T-helper 17 cell (primary cell): ENCODE measurements at regions not wholly inside any gene's neighbourhood (a gene's known extent, or its start where the extent isn't known, plus 50 kb on each side); places are given as distances from the start of the nearest gene placed in this dataset.
A peak's percentile ranks its signal among the peaks of the same experiment; 100 is the strongest.
"Not testable (repeated sequence)": the region's sequence is repeated elsewhere in the genome, so short reads cannot be mapped to it uniquely, and the experiment has no call there.

Experiments
- ATAC-seq: fragments of 150-1000 bp; cut with Tn5 transposase; 2 replicates; pipeline ENCODE4 v1.10.0; 2021; ENCODE audit warnings: mild to moderate bottlenecking, moderate library complexity
- DNase-seq, 3 donors: peaks; one replicate each; pipeline versions ENCODE4 v3.0.0 to v3.0.0-alpha.2; 2020 to 2021
- H3K9me3 ChIP-seq: one replicate; pipeline ENCODE4 v1.7.0; 2013; ENCODE audit warnings: low read length, mild to moderate bottlenecking; ENCODE audit not compliant: control insufficient read depth, poor library complexity, severe bottlenecking
- H3K27ac Mint-ChIP-seq: one replicate; pipeline ENCODE4 v1.8.0; 2022; ENCODE audit warnings: mild to moderate bottlenecking, moderate library complexity, mixed read lengths
- H3K27me3 Mint-ChIP-seq: one replicate; pipeline ENCODE4 v1.8.0; 2022; ENCODE audit warnings: mixed read lengths
- H3K36me3 Mint-ChIP-seq: one replicate; pipeline ENCODE4 v1.8.0; 2022; ENCODE audit warnings: low read depth, mixed read lengths
- H3K4me1 Mint-ChIP-seq: one replicate; pipeline ENCODE4 v1.8.0; 2022; ENCODE audit warnings: mild to moderate bottlenecking, mixed read lengths
- H3K4me3 Mint-ChIP-seq: one replicate; pipeline ENCODE4 v1.8.0; 2022; ENCODE audit warnings: mild to moderate bottlenecking, moderate library complexity, mixed read lengths

DNA sequence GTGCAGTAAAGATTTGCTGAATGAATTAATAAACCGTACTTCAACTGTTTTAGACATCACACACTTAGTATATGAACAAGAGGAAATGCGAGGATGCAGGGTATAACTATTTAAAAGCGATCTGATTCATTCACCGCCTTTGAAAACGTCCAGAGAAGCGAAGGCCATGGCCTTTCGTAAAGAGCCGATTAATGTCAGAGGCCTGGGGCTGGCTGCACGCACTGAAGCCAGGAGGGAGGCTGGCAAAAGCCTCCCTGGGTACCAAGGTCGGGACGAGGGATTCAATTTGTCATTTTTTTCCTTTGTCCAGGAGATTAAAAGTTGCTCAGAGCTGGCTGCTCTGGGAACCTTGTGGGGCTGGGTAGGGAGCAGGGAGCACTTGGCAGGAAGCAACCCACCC lies 307.4 kb downstream of the NPHP4 start:
- Mint-ChIP-seq H3K27me3 (peaks cover 29% of the 10 kb centered on the region), H3K27ac (no peak overlapping the region), H3K36me3 (no peaks in the 10 kb centered on the region), H3K4me1 (peaks cover 4% of the 10 kb centered on the region), H3K4me3 (no peak overlapping the region)
- no peak for DNase-seq
- ATAC-seq: no peak
- H3K9me3 ChIP-seq: no peaks in the 10 kb centered on the region

DNA sequence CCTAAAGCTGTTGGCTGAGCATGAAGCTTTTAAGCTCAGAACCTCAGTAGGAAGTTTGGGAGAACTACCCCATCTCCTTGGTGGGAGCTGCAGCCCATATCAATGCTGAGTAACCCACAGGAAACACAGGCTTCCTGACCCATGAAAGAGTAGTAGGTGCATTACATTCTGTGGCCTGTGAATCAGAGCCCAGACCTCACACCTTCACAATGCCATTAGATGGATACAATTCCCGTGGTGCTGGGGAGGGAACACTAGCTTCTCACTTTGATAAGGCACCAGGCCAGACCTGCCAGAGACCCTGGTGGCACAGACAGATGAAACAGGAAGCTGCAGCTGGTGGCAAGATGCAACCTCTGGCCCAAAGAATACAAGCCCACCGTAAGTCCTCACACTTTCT lies 308.8 kb downstream of the NPHP4 start:
- Mint-ChIP-seq H3K4me3 (no peak overlapping the region), H3K27me3 (peaks cover 24% of the 10 kb centered on the region), H3K4me1 (peaks cover 4% of the 10 kb centered on the region), H3K27ac (no peak overlapping the region), H3K36me3 (no peaks in the 10 kb centered on the region)
- H3K9me3 ChIP-seq: no peaks in the 10 kb centered on the region
- no peak for ATAC-seq
- no peak for DNase-seq

DNA sequence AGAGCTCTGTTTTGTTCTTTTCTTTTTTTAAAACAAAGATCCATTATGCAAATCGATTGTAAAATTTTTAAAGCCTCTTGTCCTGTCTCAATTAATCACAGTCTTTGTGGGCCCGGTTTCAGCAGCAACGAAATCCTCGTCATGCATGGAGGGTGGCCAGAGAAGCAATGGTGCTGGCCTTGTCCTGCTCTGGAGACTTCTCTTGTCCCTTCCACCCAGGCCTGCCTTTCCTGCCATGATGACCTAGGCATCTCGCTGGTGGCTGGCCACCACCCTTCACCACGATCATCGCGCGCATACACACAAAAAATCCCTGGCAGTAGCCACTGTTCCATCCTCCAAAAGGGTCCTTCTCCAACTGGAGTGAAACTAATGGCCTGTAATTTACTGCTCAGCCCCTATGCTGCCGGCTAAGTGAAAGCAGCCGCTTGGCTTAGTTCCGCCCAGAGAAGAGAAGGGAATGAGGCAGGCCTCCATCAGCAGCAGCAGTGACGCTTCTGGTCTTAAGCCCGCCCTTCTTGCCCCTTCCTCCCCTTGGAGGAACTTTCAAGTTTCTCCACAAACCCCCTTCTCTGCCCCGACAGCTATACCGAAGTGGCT lies 309.5 kb downstream of the NPHP4 start:
- Mint-ChIP-seq H3K4me3 (no peak overlapping the region), H3K27me3 (peaks cover 24% of the 10 kb centered on the region), H3K4me1 (peaks cover 4% of the 10 kb centered on the region), H3K36me3 (no peaks in the 10 kb centered on the region), H3K27ac (no peak overlapping the region)
- DNase-seq (no peak), ATAC-seq (no peak)
- no peaks in the 10 kb centered on the region for H3K9me3 ChIP-seq

DNA sequence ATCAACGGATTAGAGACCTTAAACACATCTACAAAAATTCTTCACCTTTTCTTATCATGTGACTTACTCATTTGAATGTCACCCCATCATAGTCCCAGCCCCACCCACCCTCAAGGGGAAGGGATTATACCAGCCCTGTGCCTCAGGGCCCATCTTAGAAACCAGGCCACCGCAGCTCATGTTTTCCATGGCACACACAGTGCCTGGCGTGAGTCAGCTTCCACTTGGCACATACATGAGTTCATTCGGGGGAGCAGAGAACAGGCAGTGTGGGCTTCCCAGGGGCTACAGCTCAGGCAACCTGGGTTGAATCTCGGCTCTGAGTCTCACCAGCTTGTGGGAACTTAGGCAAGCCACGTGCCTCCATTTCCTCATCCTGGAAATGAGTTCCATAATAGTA lies 310.6 kb downstream of the NPHP4 start:
- Mint-ChIP-seq H3K36me3 (no peaks in the 10 kb centered on the region), H3K4me3 (no peak overlapping the region), H3K27me3 (peaks cover 20% of the 10 kb centered on the region), H3K4me1 (peaks cover 4% of the 10 kb centered on the region), H3K27ac (no peak overlapping the region)
- DNase-seq (no peak), ATAC-seq (no peak)
- H3K9me3 ChIP-seq: no peaks in the 10 kb centered on the region

DNA sequence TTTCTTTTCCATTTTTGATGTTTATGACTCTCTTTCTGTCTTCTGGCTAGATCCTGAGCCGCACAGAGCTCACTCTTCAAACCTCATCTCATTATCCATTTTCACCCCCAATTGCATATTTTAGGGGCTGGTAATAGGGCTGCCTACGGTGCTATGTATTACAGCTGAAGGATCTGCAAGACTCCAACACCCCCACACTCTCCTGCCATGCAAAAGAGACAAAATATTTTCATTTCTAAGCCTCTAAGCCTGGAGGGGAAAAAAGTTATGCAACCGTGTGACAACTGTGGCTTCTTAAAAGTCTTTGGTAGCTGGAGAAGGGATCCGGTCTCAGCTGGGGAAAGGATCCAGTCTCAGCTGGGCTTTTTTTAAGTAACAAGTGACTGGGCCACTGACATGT lies 311.6 kb downstream of the NPHP4 start:
- ATAC-seq (no peak), DNase-seq (no peak)
- Mint-ChIP-seq H3K36me3 (no peaks in the 10 kb centered on the region), H3K4me3 (no peak overlapping the region), H3K4me1 (peaks cover 4% of the 10 kb centered on the region), H3K27ac (no peak overlapping the region), H3K27me3 (peaks cover 19% of the 10 kb centered on the region)
- no peaks in the 10 kb centered on the region for H3K9me3 ChIP-seq

DNA sequence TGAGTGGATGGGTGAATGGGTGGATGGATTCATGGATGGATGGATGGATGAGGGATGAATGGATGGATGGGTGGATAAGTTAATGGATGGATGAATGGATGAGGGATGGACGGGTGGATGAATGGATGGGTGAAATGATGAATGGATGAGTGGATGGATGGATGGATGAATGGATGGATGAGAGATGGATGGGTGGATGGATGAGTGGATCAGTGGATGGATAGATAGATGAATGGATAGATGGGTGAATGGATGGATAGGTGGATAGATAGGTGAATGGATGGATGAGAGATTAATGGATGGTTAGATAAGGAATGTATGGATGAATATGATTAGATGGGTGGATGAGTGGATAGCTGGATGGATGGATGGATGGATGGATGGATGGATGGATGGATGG lies 313.5 kb downstream of the NPHP4 start:
- Mint-ChIP-seq H3K4me1 (peaks cover 4% of the 10 kb centered on the region), H3K4me3 (no peak overlapping the region), H3K27me3 (peaks cover 6% of the 10 kb centered on the region), H3K27ac (no peak overlapping the region), H3K36me3 (no peaks in the 10 kb centered on the region)
- H3K9me3 ChIP-seq: no peaks in the 10 kb centered on the region
- no peak for DNase-seq
- ATAC-seq: no peak

DNA sequence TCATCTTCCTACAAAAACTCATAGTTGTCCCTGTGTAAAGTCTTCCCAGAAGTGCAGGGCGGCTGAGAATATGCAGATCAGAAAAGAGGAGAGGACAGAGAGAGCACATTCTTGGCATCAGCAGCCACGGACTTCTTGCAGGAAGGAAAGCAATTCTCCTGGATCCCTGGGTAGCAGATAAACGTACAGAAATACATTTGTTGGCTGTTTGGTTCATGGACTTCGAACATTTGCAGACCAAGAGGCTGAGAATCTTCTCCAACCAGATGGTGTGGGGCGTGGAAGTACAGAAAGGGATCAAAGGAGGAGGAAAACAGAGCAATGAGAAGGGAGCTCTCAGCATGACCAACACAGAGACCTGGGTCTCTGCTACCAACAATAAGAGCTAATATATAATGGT lies 319.9 kb downstream of the NPHP4 start:
- DNase-seq, ATAC-seq, H3K9me3 ChIP-seq, H3K4me1 Mint-ChIP-seq, H3K27ac Mint-ChIP-seq, H3K4me3 Mint-ChIP-seq, H3K27me3 Mint-ChIP-seq, H3K36me3 Mint-ChIP-seq: not testable (repeated sequence)

DNA sequence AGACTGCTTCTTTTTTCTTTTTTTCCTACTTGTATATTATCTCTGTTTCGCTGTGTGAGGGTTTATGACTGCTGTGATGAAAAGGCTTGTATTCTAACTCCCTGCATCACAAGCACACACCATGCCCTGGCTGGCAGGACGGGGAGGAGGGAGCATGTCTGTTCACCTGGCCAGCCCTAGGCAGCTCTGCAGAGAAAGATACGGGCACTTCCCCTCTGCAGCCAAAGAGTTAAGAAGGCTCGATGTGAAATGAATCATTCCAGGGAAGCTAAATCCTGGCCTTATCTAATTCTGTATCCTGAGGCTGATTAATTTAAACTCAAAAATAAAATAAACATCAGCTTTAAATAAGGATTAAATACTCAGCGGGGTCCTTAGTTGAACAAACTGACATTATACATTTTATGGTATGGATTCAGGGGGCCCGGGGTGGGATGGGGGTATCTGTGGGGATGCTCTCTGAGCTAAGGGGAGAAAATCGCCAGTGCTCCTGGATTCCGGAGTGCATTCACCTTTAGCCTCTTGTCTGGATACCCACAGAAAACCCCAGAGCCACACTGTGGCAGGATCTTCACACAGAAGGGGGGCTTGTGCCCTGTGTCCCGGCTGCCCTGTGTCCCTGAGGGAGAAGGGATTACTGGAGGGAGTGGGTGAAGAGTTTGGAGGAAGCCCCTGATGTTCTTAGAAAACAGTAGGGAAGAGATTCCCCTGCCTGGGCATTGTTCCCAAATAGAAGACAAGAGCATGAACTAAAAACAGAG lies 321.5 kb downstream of the NPHP4 start:
- Mint-ChIP-seq H3K4me3 (no peak overlapping the region), H3K36me3 (no peaks in the 10 kb centered on the region), H3K4me1 (peaks cover 8% of the 10 kb centered on the region), H3K27me3 (no peaks in the 10 kb centered on the region), H3K27ac (no peak overlapping the region)
- ATAC-seq (no peak), DNase-seq (no peak)
- no peaks in the 10 kb centered on the region for H3K9me3 ChIP-seq

DNA sequence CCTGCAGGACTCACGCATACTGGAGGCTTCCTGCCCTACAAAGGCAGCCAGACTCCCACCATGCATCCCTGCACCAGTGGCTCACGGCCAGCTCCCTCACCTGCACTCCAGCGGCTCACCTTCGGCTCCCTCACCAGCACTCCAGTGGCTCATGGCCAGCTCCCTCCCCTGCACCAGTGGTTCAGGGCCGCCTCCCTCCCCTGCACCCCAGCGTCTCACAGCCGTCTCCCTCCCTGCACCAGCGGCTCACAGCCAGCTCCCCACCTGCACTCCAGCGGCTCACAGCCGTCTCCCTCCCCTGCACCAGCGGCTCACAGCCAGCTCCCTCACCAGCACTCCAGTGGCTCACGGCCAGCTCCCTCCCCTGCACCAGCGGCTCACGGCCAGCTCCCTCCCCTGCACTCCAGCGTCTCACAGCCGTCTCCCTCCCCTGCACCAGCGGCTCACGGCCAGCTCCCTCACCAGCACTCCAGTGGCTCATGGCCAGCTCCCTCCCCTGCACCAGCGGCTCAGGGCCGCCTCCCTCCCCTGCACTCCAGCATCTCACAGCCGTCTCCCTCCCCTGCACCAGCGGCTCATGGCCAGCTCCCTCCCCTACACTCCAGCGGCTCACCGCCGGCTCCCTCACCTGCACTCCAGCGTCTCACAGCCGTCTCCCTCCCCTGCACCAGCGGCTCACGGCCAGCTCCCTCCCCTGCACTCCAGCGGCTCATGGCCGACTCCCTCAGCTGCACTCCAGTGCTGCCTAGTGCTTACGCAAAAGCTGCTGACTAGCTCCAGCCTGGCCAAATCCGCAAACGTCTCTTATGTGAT lies 324.5 kb downstream of the NPHP4 start:
- peaks cover 12% of the 10 kb centered on the region for H3K4me1 Mint-ChIP-seq
- H3K4me3 Mint-ChIP-seq: peak overlapping the region; percentile 83
- H3K9me3 ChIP-seq: no peaks in the 10 kb centered on the region
- peaks cover 7% of the 10 kb centered on the region for H3K27me3 Mint-ChIP-seq
- peak; percentile 59 for ATAC-seq
- no peak for DNase-seq
- no peaks in the 10 kb centered on the region for H3K36me3 Mint-ChIP-seq
- H3K27ac Mint-ChIP-seq: peak overlapping the region; percentile 79

DNA sequence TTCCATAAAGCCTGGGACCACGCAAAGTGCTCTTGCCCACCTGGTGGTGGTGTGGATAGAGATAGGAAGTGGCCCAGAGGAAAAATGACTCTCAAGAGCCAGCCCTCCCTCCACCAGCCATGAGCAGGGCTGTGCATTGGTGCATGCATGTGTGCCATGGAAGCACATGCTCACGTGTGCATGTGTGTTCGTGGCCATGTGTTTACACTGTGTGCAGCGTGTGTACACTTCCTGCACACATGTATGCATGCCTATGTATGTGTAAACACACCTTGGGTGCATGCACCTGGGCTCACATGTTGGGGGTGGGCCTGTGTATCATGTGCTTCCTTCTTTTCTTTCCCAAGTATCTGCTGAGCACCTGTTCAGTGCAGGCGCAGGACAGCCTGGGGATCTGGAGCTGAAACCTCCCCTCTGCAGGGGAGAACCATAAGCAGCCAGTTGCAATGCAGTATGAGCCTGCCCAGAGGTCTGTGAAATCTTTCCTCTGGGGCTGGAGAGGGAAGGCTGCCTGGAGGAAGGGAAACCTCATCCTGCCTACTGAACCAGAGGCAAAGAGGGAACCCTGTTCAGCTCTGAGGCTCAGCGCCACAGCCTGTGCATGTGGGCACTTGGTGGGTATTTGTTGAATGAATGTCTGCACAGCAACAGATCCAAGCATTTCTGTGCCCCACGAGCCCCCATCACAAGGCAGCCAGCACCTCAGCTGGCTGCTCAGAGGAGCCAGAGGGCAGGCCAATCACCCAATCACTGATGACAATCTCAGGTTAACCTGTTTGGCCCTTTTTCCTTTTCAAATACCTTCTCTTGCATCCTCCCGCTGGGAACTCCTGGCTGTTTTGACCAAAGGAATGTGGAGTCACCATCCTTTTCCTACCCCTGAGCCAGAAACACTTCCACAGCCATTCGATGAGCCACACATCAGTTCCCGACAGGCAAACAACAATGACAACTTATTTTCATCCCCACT lies 327.0 kb downstream of the NPHP4 start:
- no peak for DNase-seq
- no peaks in the 10 kb centered on the region for H3K9me3 ChIP-seq
- ATAC-seq: no peak
- Mint-ChIP-seq H3K36me3 (no peaks in the 10 kb centered on the region), H3K4me3 (peak overlapping the region; percentile 33), H3K27me3 (peaks cover 16% of the 10 kb centered on the region), H3K27ac (no peak overlapping the region), H3K4me1 (peaks cover 17% of the 10 kb centered on the region)

DNA sequence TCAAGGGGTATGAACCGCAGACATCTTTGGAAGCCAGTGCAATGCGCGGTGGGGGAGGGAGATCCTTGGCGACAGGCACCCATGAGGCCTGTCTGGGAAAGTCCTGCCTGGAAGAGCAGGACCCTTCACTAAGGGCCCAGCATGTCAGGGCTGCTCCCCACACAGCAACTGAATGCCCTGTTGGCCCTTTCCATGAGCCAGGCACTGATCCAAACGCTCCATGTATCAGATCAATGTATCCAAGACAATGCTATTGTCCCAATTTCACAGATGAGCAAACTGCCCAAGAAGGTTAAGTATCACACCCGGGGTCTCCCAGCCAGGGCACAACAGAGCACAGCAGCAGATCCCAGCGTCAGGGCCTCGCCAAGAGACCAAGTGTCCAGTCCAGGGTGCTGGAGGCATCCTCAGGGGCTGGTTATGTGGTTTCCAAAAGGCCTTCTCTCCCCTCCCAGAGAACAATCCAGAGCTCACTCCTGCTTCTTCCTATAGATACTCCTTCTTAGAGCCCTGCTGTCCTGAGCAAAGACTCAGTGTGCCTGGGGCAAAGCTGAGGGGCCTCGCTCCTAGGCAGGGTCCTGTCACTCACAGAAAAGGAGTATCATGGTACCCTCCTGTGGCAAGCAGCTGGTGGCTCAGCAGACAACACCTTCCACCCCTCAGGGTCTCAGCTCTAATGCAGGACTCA lies 328.0 kb downstream of the NPHP4 start:
- Mint-ChIP-seq H3K27ac (no peak overlapping the region), H3K27me3 (peaks cover 21% of the 10 kb centered on the region), H3K4me3 (no peak overlapping the region), H3K36me3 (no peaks in the 10 kb centered on the region), H3K4me1 (peaks cover 22% of the 10 kb centered on the region)
- DNase-seq: no peak
- H3K9me3 ChIP-seq: no peaks in the 10 kb centered on the region
- no peak for ATAC-seq

DNA sequence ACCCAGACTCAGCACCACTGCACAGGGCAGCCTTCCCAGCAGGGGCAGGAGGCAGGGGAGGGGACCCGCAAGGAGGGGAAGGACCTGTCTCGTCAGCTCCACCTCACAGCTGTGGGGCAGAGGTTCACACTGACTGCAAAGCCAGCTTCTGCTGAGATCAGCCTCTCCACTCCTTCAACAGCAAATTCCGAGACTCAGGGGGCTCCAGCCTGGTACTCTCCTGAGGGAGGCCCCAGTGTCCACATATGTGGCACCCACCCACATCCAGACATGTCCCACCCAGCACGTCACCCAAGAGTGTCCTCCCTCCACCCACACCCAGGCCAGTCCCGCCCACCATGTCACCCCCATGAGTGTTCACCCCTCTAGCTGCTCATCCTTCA lies 329.5 kb downstream of the NPHP4 start:
- DNase-seq (no peak), ATAC-seq (no peak)
- Mint-ChIP-seq H3K4me3 (no peak overlapping the region), H3K27ac (no peak overlapping the region), H3K27me3 (peaks cover 26% of the 10 kb centered on the region), H3K36me3 (no peaks in the 10 kb centered on the region), H3K4me1 (peaks cover 17% of the 10 kb centered on the region)
- no peaks in the 10 kb centered on the region for H3K9me3 ChIP-seq
